ES-I3 (cell line): ENCODE measurements at regions not wholly inside any gene's neighbourhood (a gene's known extent, or its start where the extent isn't known, plus 50 kb on each side); places are given as distances from the start of the nearest gene placed in this dataset.
"Not testable (repeated sequence)": the region's sequence is repeated elsewhere in the genome, so short reads cannot be mapped to it uniquely, and the experiment has no call there.

Experiments used
- H3K36me3 ChIP-seq: 2 replicates; pipeline ENCODE4 v1.6.1; 2013; ENCODE audit warnings: mild to moderate bottlenecking, low read length, control low read depth, moderate library complexity; ENCODE audit not compliant: insufficient read depth
- H3K4me1 ChIP-seq: 2 replicates; pipeline ENCODE4 v1.6.1; 2013; ENCODE audit warnings: mild to moderate bottlenecking, control low read depth, low read length; ENCODE audit not compliant: insufficient read depth
- H3K9ac ChIP-seq: 2 replicates; pipeline ENCODE4 v1.6.1; 2013; ENCODE audit warnings: low read depth, mild to moderate bottlenecking, low read length, moderate library complexity
- H3K9me3 ChIP-seq: 2 replicates; pipeline ENCODE4 v1.6.1; 2013; ENCODE audit warnings: mild to moderate bottlenecking, low read length, moderate library complexity; ENCODE audit not compliant: control insufficient read depth, insufficient read depth

DNA sequence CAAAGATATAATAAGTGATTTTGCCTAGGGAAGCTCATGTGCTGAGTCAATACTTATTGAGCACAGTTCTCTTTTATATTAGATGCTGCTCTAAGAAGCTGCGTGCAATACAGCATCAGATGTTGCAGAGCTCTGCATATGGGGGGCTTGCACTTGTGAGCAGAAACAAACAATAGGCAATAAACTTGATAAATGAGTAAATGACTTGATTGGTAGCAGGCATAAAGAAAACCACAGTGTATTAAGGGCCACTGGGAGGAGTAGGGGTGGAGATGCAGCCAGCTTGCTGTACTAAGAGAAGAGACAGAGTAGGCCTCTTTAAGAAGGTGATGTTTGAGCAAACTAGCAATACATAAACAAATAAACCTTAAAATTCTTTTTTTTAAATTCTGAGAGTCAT, 598.5 kb upstream of the ADAMTS5 start:
- no peak overlapping the region for H3K9ac ChIP-seq
- no peaks in the 10 kb centered on the region for H3K4me1 ChIP-seq
- H3K36me3 ChIP-seq, result no peaks in the 10 kb centered on the region
- H3K9me3 ChIP-seq, result no peaks in the 10 kb centered on the region

DNA sequence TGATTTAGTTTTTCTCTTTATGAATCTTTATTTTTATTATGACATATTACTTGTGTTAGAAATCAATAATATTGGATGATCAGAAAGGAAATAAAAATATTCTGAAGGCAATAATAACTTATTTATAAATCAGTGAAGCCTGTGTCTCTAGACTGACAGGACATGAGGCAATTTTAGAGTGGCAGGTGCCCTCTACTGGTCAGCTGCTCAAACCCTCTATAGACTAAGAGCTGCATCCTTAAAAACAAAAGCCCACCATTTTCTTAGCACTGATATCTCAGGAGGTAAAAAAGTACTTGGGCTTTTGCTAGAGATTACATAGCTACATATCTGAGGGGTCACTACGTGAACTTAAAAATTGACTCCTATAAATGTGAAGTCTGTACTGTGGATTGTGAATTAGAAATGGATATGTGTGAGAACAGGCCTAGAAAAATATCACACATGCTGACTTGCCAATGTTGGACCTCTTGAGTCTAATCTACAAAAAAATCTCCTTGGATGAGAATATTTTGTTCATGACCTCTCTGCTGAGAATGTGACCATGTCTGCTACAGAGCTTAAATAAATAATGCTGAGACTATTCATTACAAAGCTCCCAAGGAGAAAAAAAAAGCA, 597.9 kb upstream of the ADAMTS5 start:
- Histone ChIP-seq H3K4me1 (no peaks in the 10 kb centered on the region), H3K9me3 (no peaks in the 10 kb centered on the region), H3K36me3 (no peaks in the 10 kb centered on the region), H3K9ac (no peak overlapping the region)

DNA sequence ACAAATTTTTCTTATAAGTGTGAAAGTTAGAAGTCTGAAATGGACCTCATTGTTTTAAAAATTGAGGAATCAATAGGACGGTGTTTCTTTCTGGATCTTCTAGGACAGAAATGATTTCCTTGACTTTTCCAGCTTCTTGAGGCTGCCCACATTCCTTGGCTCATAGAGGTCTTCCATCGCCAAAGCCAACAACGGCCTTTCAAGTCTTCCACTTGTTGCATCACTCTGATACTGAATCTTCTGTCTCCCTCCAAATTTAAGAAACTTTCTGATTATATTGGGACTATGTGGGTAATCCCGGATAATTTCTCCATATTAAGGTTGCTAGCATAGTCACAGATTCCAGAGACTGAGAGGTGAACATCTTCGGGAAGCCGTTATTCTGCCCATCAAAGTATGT, 595.4 kb upstream of the ADAMTS5 start:
- Histone ChIP-seq H3K36me3 (no peaks in the 10 kb centered on the region), H3K9ac (no peak overlapping the region), H3K4me1 (no peaks in the 10 kb centered on the region), H3K9me3 (no peaks in the 10 kb centered on the region)

DNA sequence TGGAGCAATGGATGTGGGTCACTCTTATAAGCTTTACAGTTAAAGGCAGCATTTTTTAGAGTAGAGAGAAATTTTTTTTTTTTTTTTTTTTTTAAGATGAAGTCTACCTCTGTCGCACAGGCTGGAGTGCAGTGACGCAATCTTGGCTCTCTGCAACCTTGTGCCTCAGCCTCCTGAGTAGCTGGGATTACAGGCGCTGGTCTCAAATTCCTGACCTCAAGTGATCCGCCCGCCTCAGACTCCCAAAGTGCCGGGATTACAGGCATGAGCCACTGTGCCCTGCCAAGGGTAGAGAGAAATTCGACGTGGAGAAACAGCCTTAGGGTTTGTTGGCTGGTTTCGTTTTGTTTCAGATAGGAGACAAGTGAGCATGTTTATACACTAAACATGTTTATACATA, 594.2 kb upstream of the ADAMTS5 start:
- Histone ChIP-seq H3K36me3 (no peaks in the 10 kb centered on the region), H3K9ac (no peak overlapping the region), H3K9me3 (no peaks in the 10 kb centered on the region), H3K4me1 (no peaks in the 10 kb centered on the region)

DNA sequence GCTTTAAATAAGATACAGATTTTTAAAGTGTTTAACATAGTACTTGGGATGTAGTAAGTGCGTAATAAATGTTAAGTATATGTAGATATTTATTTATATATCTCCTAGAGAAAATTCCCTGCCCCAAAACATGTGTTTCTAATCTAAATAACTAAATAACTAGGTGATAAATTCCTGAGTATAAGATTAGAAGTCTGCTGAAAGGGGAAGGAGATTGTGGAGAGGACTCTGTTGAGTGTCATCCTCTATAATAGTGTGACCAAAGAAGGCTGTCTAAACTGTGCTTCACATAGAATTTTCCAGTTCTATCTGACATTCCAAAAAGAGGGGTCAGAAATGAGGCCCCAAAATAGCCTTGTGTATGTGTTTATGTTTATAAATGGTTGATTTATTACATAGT, 590.5 kb upstream of the ADAMTS5 start:
- Histone ChIP-seq H3K9me3 (peaks cover 2% of the 10 kb centered on the region), H3K36me3 (no peaks in the 10 kb centered on the region), H3K4me1 (no peaks in the 10 kb centered on the region), H3K9ac (no peak overlapping the region)

DNA sequence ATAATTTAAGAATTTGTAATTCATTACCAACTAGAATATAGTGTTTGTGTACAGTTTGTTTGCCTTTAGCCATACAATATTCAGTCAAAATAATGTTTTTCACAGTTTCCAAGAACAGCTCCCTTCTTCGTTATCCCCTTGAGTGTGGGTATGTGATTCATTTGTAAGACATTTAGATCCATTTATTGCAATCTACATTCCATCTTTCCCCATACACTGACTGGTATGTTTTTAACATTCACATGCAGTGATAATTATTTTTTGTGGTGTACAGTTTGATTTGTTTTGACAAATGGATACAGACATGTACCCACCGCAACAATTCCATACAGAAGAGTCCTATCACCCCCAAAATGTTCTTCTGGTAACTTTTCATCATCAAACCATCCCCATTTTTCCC, 589.1 kb upstream of the ADAMTS5 start:
- H3K9ac ChIP-seq, result no peak overlapping the region
- no peaks in the 10 kb centered on the region for H3K36me3 ChIP-seq
- H3K4me1 ChIP-seq, result no peaks in the 10 kb centered on the region
- peaks cover 2% of the 10 kb centered on the region for H3K9me3 ChIP-seq

DNA sequence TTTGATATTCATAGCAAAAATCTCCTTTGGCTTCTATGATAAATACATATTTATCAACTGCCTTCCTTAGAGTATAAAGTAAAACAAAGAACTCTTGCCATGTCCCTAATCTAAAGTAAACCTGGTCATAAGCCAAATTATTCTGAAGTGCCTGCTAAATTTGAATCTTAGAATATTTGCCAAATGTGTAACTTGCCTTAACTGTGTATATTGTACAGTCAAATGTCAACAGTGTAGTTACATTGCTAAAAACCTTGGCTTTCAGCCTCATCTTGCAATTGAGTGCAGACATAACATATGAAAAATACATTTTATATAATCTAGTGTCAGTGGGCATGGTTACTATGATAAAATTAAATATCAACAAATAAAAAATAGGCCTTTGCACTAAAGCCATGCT, 583.4 kb upstream of the ADAMTS5 start:
- Histone ChIP-seq H3K9ac (no peak overlapping the region), H3K4me1 (no peaks in the 10 kb centered on the region), H3K36me3 (no peaks in the 10 kb centered on the region), H3K9me3 (peaks cover under 1% of the 10 kb centered on the region)

DNA sequence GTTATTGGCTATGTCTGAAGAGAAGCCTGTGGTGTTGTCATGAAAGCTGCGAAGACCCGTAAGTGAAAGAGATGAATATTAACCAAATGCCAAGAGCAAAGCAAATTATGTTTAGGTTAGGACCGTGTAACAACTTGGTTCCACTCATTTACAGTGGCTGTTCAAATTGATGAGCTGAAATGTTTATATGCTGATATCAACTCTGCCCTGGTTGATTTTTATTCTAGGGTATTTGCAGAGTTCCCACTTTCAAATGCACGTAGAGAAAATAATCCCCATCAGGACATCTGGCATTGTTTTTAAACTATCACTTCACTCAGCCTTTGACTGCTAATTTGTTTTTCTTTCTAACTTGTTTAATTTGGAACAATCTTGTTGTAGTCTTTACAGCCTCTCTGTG, 581.6 kb upstream of the ADAMTS5 start:
- Histone ChIP-seq H3K9me3 (no peaks in the 10 kb centered on the region; the same call in 1 of the 2 replicates), H3K36me3 (no peaks in the 10 kb centered on the region), H3K4me1 (no peaks in the 10 kb centered on the region), H3K9ac (no peak overlapping the region)

DNA sequence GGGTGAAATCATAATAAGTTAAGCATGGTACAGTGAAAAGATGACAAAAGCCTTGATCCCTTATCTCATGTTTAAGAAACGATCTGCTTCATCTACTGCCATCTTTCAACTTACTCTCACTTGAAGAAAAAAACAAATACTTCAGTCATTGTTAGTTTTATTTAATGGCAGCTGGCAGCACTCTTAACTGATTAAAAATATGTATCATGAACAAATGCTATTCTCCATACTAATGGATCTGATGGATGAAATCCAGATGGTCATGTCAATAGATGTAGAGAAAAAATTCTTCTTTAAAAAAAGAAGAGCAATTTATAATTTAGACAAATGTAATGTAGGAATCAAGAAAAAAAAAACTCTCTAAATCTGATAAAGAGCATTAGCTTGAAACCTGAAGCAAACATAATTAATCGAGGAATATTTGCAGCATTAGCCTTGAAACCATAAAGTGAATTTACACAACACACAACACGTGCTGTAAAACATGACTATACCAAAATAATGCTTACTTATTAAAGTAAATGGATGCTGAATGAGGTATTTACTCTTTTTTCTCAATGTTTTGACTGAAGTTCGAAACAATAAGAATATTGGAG, 579.0 kb upstream of the ADAMTS5 start:
- no peaks in the 10 kb centered on the region; the same call in 1 of the 2 replicates for H3K9me3 ChIP-seq
- H3K36me3 ChIP-seq, result no peaks in the 10 kb centered on the region
- no peak overlapping the region for H3K9ac ChIP-seq
- no peaks in the 10 kb centered on the region for H3K4me1 ChIP-seq

DNA sequence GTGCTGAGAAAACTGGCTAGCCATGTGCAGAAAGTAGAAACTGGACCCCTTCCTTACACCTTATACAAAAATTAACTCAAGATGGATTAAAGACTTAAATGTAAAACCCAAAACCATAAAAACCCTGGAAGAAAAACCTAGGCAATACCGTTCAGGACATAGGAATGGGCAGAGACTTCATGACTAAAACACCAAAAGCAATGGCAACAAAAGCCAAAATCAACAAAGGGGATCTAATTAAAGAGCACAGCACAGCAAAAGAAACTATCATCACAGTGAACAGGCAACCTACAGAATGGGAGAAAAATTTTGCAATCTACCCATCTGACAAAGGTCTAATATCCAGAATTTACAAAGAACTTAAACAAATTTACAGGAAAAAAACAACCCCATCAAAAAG, 575.2 kb upstream of the ADAMTS5 start:
- not testable (repeated sequence) for H3K9ac ChIP-seq, H3K36me3 ChIP-seq, H3K4me1 ChIP-seq, H3K9me3 ChIP-seq

DNA sequence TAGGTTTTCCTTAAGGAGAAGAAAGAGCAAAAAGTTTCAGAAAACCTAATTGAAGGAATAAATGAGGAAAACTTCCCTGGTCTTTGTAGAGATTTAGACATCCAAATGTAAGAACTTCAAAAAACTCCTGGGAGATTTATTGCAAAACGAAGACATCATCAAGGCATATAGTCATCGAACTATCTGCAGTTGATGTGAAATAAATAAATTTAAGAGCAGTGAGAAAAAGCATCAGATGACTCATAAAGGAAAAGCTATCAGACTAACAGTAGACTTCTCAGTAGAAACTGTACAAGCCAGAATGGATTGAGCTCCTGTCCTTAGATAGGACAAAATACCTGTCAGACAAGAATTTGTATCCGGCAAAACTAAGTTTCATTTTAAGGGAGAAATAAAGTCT, 569.4 kb upstream of the ADAMTS5 start:
- H3K4me1 ChIP-seq, result no peaks in the 10 kb centered on the region
- no peak overlapping the region for H3K9ac ChIP-seq
- H3K36me3 ChIP-seq, result no peaks in the 10 kb centered on the region
- H3K9me3 ChIP-seq, result no peaks in the 10 kb centered on the region

DNA sequence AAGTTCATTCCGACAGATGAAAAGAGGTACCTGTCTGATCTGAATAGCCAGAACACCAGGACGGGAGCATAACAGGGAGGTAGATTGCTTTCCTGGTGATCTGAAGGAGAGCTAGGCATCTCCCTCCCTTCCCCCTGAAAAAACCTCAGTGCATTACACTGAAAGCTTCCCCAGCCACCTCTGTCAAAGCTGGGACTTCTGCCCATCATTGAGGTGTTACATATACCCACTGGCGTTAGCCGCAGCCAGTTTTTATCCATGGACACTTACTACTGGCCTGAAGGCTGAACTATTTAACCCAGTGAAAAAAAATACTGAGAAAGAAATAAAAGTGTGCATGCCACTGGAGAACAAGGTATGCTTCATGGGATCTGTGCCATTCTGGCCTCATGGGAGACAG, 568.3 kb upstream of the ADAMTS5 start:
- H3K9me3 ChIP-seq, result no peaks in the 10 kb centered on the region

DNA sequence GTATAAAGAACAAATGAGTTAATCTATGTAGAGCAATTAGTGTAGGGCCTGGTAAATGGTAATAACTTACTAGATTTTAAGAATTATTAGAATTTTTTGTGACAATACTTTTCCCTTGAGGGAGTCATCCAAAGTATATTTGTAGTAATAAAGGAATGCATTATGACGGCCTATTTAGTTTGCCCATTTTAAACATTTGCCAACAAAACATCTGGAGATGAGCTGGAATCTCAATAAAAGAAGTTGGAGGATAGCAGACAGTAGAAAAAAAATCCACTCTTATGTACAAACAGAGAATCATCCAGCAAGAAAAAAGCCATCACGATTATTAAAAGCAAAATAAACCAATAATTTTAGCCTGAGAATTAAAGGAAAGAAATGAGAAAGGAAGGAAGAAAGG, 567.3 kb upstream of the ADAMTS5 start:
- Histone ChIP-seq H3K36me3 (no peaks in the 10 kb centered on the region), H3K9me3 (no peaks in the 10 kb centered on the region), H3K9ac (no peak overlapping the region), H3K4me1 (no peaks in the 10 kb centered on the region)

More for the DNA sequence above, 568.3 kb upstream of the ADAMTS5 start:
- H3K36me3 ChIP-seq, result no peaks in the 10 kb centered on the region
- H3K9ac ChIP-seq, result no peak overlapping the region
- H3K4me1 ChIP-seq, result no peaks in the 10 kb centered on the region

DNA sequence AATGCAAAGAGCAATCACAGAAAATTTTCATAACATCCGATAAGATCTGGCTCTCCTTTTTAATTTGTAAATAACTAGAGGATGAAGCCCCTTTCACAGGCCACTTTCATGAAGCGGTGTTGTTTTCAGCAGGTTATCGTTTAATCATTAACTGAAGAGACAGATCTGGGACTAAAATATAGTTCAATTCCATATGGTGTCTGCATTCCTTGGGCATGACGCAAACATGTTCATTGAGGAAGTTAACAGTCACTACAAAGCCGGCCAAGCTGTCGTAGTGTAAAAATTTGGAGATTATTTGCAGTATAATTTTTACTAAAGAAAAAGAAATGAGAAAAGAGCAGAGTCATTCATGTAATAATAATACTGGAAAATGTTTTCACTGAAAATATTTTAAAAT, 565.2 kb upstream of the ADAMTS5 start:
- no peaks in the 10 kb centered on the region for H3K4me1 ChIP-seq
- no peaks in the 10 kb centered on the region for H3K9me3 ChIP-seq
- H3K9ac ChIP-seq, result no peak overlapping the region
- H3K36me3 ChIP-seq, result no peaks in the 10 kb centered on the region

DNA sequence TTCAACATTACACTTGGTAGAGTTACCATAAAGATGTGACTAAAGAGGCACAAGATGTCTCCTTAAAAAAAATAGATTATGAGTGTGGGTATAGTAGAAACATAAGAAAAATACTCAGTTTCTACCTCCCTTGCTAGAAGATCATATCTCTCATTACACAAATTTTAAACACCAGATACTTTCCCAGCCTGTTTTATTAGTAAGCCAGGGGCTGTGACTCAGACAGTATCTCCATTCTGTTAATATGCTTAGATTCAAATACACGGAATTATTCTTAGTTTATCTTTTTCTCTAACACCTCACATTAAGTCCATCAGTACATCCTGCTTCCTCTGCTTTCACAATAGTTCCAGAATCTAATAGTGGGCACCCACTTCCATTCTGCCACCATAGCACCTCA, 561.8 kb upstream of the ADAMTS5 start:
- no peaks in the 10 kb centered on the region for H3K36me3 ChIP-seq

More for the DNA sequence above, 561.8 kb upstream of the ADAMTS5 start:
- Histone ChIP-seq H3K9ac (no peak overlapping the region), H3K4me1 (no peaks in the 10 kb centered on the region), H3K9me3 (no peaks in the 10 kb centered on the region)
